PC-3 (cell line): ENCODE measurements at regions not wholly inside any gene's neighbourhood (a gene's known extent, or its start where the extent isn't known, plus 50 kb on each side); places are given as distances from the start of the nearest gene placed in this dataset.

Experiments used
- EZH2 ChIP-seq: fragments of 300-600 bp; sonication (generic); IDR thresholded peaks from one replicate; pipeline ENCODE4 v1.6.1; 2017; ENCODE audit warnings: antibody characterized with exemption, mild to moderate bottlenecking, low read length; ENCODE audit not compliant: unreplicated experiment
- TF ChIP-seq, protein P1 (sequence below): fragments of 300-600 bp; sonication (generic); conservative IDR thresholded peaks from 2 replicates; pipeline ENCODE4 v1.5.1; 2017; ENCODE audit warnings: antibody characterized with exemption, low read depth, mild to moderate bottlenecking, low read length

DNA sequence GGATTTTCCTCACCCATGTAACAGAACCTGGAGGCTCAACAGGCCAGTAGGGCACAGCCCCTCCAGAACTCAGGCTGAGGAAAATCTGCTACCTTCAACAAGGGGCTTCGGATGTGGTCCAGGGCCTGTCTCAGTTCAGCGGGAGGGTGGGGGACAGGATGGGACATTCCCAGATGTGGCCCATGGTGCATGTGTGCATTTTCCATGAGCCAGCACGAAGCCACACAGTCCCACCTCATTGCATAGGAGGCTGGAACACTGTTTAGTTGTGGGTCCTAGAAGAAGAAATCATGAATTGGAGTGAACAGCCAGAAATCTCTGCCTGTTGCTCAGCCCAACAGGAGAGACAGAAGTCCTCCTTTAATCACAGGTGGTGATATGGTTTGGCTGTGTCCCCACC lies 469.6 kb upstream of the MYT1L start:
- TF ChIP-seq, protein P1, sequence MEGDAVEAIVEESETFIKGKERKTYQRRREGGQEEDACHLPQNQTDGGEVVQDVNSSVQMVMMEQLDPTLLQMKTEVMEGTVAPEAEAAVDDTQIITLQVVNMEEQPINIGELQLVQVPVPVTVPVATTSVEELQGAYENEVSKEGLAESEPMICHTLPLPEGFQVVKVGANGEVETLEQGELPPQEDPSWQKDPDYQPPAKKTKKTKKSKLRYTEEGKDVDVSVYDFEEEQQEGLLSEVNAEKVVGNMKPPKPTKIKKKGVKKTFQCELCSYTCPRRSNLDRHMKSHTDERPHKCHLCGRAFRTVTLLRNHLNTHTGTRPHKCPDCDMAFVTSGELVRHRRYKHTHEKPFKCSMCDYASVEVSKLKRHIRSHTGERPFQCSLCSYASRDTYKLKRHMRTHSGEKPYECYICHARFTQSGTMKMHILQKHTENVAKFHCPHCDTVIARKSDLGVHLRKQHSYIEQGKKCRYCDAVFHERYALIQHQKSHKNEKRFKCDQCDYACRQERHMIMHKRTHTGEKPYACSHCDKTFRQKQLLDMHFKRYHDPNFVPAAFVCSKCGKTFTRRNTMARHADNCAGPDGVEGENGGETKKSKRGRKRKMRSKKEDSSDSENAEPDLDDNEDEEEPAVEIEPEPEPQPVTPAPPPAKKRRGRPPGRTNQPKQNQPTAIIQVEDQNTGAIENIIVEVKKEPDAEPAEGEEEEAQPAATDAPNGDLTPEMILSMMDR = no peak
- no peak for TF ChIP-seq EZH2
